Naive B cell (primary cell): ENCODE measurements at regions not wholly inside any gene's neighbourhood (a gene's known extent, or its start where the extent isn't known, plus 50 kb on each side); places are given as distances from the start of the nearest gene placed in this dataset.

Experiments used
- ATAC-seq, 2 donors: fragments of 150-1000 bp; cut with Tn5 transposase; 2 replicates each; pipeline ENCODE4 v1.10.0; 2021; ENCODE audit warnings: low read depth in 2 of 2, mild to moderate bottlenecking in 2 of 2, moderate library complexity in 2 of 2
- DNase-seq: peaks from one replicate; pipeline ENCODE4 v3.0.0; 2022
- H3K27ac Mint-ChIP-seq, 6 donors: one replicate each; pipeline ENCODE4 v1.8.0; 2020 to 2022; ENCODE audit warnings: mild to moderate bottlenecking in 6 of 6, mixed read lengths in 6 of 6, moderate library complexity in 5 of 6, inconsistent platforms in 2 of 6
- H3K27me3 Mint-ChIP-seq, 3 donors: one replicate each; pipeline ENCODE4 v1.8.0; 2021 to 2022; ENCODE audit warnings: mixed read lengths in 3 of 3, mild to moderate bottlenecking in 1 of 3
- H3K36me3 Mint-ChIP-seq, 2 donors: one replicate each; pipeline ENCODE4 v1.8.0; 2020 to 2022; ENCODE audit warnings: mixed read lengths in 2 of 2, inconsistent platforms in 1 of 2, mild to moderate bottlenecking in 1 of 2
- H3K4me1 Mint-ChIP-seq, 3 donors: one replicate each; pipeline ENCODE4 v1.8.0; 2020 to 2022; ENCODE audit warnings: mixed read lengths in 3 of 3, inconsistent platforms in 1 of 3, mild to moderate bottlenecking in 1 of 3, moderate library complexity in 1 of 3
- H3K4me3 Mint-ChIP-seq, 8 donors: one replicate each; pipeline ENCODE4 v1.8.0; 2020 to 2022; ENCODE audit warnings: mild to moderate bottlenecking in 8 of 8, mixed read lengths in 8 of 8, moderate library complexity in 8 of 8, inconsistent platforms in 2 of 8
- H3K9me3 Mint-ChIP-seq, 7 donors: one replicate each; pipeline ENCODE4 v1.8.0; 2020 to 2022; ENCODE audit warnings: mixed read lengths in 7 of 7, mild to moderate bottlenecking in 5 of 7, inconsistent platforms in 2 of 7, moderate library complexity in 1 of 7

DNA sequence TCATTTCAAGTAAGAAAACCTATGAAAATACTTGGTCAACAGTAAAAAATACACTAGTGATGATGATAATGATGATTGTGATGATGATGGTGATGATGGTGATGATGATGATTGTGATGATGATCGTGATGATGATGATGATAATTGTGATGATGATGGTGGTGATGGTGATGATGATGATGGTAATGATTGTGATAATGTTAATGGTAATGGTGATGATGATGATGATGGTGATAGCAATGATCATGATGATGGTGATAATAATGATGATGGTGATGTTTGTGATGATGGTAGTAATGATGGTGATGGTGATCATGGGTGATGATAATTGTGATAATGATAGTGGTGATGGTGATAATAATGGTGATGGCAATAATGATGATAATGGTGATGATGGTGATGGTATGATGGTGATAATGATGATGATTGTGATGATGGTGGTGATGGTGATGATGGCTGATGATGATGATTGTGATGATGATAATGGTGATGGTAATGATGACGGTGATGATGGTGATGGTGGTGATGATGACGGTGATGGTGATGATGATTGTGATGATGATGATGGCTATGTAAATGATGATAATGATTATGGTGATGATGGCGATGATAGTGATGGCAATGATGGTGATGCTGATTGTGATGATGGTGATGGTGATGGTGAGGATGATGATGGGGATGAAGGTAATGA, 62.1 kb downstream of the VCX3A start:
- ATAC-seq (no peak), DNase-seq (no peak)
- H3K4me1 Mint-ChIP-seq, result no peaks in the 10 kb centered on the region
- H3K36me3 Mint-ChIP-seq, result no peaks in the 10 kb centered on the region
- no peak overlapping the region for H3K27ac Mint-ChIP-seq
- H3K4me3 Mint-ChIP-seq, result no peak overlapping the region
- peaks cover 0 to 3% (median 0%) of the 10 kb centered on the region in 7 donors for H3K9me3 Mint-ChIP-seq
- no peaks in the 10 kb centered on the region for H3K27me3 Mint-ChIP-seq

DNA sequence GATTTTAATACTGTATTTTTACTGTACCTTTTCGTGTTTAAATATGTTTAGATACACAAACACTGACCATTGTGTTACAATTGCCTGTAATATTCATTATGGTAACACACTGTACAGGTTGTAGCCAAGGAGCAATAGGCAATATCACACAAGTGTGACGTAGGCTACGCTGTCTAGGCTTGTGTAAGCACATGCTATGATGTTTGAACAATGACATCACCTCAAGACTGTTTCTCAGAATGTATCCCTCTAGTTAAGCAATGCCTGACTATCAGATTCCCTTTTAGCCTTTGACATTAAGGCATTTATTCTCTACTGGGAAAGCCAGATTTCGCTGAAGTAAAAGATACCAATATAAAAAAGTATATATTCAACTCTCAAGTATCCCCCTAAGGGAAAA, 66.2 kb downstream of the VCX3A start:
- no peak for DNase-seq
- no peak for ATAC-seq
- H3K4me3 Mint-ChIP-seq, result no peak overlapping the region
- no peak overlapping the region for H3K27ac Mint-ChIP-seq
- H3K4me1 Mint-ChIP-seq, result no peaks in the 10 kb centered on the region
- peaks cover 0 to 5% (median 0%) of the 10 kb centered on the region in 7 donors for H3K9me3 Mint-ChIP-seq
- no peaks in the 10 kb centered on the region for H3K36me3 Mint-ChIP-seq
- no peaks in the 10 kb centered on the region for H3K27me3 Mint-ChIP-seq

GRCh38 chrX:6465756-6466155, 69.2 kb downstream of the VCX3A start:
- no peaks in the 10 kb centered on the region for H3K4me1 Mint-ChIP-seq

DNA sequence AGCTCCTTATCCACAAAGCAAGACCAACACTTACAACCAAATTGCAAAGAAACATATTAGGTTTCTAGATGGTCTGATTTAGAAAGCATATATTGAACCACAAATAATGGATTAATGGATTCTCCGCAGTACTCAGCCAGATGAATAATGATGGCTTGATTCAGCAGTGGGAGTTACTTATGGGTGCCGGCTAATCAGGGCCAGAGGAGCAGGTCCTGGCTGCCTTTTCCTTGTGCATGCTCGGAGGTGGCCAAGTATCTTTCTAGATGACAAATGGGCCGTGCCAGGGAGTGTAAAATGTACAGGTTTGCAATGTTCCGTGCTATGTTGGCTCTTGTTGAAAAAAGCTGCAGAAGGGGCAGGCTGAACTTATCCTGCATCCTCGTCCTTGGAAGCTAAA, 70.2 kb downstream of the VCX3A start:
- no peak for ATAC-seq
- H3K27me3 Mint-ChIP-seq, result no peaks in the 10 kb centered on the region
- H3K4me3 Mint-ChIP-seq, result no peak overlapping the region
- H3K9me3 Mint-ChIP-seq, result peaks cover 0 to 5% (median 0%) of the 10 kb centered on the region in 7 donors
- H3K27ac Mint-ChIP-seq, result no peak overlapping the region
- DNase-seq, result no peak
- no peaks in the 10 kb centered on the region for H3K4me1 Mint-ChIP-seq
- no peaks in the 10 kb centered on the region for H3K36me3 Mint-ChIP-seq

More at GRCh38 chrX:6465756-6466155, 69.2 kb downstream of the VCX3A start:
- ATAC-seq (no peak), DNase-seq (no peak)
- Mint-ChIP-seq H3K4me3 (no peak overlapping the region), H3K27me3 (no peaks in the 10 kb centered on the region), H3K27ac (no peak overlapping the region), H3K9me3 (peaks cover 0 to 5% (median 0%) of the 10 kb centered on the region in 7 donors), H3K36me3 (no peaks in the 10 kb centered on the region)

DNA sequence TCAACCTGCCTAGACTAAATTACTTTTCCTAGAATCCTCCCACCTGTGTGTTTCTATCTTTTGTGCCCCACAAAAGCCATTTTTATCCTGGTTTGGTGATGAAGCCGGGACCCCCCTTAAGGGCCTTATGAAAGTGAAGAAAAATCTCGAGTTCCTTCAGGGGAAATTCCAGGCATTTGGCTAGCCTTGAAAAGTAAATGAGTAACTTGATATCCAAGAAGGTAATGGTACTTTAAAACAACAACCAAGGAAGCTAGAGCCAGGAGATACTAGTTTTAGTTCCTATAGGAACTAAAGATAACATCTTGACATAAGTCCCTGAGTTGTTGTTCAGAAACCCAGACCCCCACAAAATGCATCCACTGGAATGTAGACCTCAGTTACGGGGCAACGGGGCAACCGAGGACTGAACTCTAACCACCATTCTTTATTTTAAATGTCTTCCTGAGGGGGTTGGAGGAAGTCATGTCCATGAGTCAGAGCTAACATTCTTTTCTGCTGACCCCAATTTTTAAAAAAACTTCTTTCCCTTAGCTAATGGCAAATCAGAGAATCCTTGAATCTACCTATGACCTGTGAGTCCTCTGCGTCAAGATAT, 73.9 kb downstream of the VCX3A start:
- ATAC-seq, result no peak
- Mint-ChIP-seq H3K27me3 (no peaks in the 10 kb centered on the region), H3K4me1 (no peaks in the 10 kb centered on the region), H3K9me3 (peaks cover 0 to 11% (median 4%) of the 10 kb centered on the region in 7 donors), H3K27ac (no peak overlapping the region), H3K4me3 (no peak overlapping the region), H3K36me3 (no peaks in the 10 kb centered on the region)
- no peak for DNase-seq

DNA sequence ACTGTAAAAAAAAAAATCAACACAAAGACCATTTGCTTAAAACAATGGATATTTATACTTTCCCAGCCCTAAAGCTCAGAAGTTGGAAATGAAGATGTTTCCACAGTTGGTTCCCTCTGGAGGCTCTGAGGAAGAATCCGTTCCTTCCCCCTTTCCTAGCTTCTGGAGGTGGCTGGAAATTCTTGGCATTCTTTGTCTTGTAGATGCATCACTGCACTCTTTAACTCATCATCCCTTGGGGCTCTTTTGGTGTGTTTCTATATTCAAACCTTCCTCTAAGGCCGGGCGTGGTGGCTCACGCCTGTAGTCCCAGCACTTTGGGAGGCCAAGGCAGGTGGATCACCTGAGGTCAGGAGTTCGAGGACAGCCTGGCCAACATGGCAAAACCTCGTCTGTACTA, 78.7 kb downstream of the VCX3A start:
- no peak for ATAC-seq
- no peak for DNase-seq
- peaks cover 0 to 9% (median 5%) of the 10 kb centered on the region in 7 donors for H3K9me3 Mint-ChIP-seq
- H3K4me3 Mint-ChIP-seq, result no peak overlapping the region
- H3K27me3 Mint-ChIP-seq, result no peaks in the 10 kb centered on the region
- no peaks in the 10 kb centered on the region for H3K4me1 Mint-ChIP-seq
- H3K36me3 Mint-ChIP-seq, result no peaks in the 10 kb centered on the region
- peak overlapping the region in 1 of 6 donors; percentile 81 for H3K27ac Mint-ChIP-seq

DNA sequence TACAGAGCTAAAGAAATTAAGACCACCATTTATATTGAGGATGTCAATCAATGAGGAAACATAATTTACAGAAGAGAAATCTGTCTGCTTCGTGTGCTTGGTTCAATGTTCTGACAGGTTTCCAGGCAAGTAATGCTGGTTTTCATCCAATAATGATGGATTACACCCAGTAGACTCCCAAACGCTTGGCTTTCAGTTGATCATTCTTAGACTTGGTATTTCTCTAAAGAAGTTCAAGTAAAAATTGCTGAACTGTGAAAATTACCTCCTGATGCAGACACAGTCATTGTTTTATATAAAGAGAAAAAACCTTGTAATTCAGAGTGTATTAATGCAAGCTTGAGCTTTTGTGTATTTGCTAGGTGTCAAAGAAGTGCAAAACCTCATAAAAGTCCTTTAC, 85.0 kb downstream of the VCX3A start:
- peaks cover 0 to 5% (median 0%) of the 10 kb centered on the region in 7 donors for H3K9me3 Mint-ChIP-seq
- no peaks in the 10 kb centered on the region for H3K27me3 Mint-ChIP-seq
- no peak overlapping the region for H3K4me3 Mint-ChIP-seq
- H3K27ac Mint-ChIP-seq, result no peak overlapping the region
- ATAC-seq, result no peak
- no peaks in the 10 kb centered on the region for H3K36me3 Mint-ChIP-seq
- DNase-seq, result no peak
- H3K4me1 Mint-ChIP-seq, result no peaks in the 10 kb centered on the region

- no peak for ATAC-seq
- no peak overlapping the region for H3K4me3 Mint-ChIP-seq
- DNase-seq, result no peak
- no peaks in the 10 kb centered on the region for H3K4me1 Mint-ChIP-seq
- no peaks in the 10 kb centered on the region for H3K36me3 Mint-ChIP-seq
- no peaks in the 10 kb centered on the region for H3K27me3 Mint-ChIP-seq
- H3K9me3 Mint-ChIP-seq, result peaks cover 0 to 7% (median 0%) of the 10 kb centered on the region in 7 donors
- H3K27ac Mint-ChIP-seq, result no peak overlapping the region
These were observed 86.9 kb downstream of the VCX3A start for GRCh38 chrX:6448003-6448402.

- ATAC-seq (no peak), DNase-seq (no peak)
- no peak overlapping the region for H3K27ac Mint-ChIP-seq
- peaks cover 0 to 8% (median 0%) of the 10 kb centered on the region in 7 donors for H3K9me3 Mint-ChIP-seq
- no peaks in the 10 kb centered on the region for H3K4me1 Mint-ChIP-seq
- H3K27me3 Mint-ChIP-seq, result no peaks in the 10 kb centered on the region
- H3K36me3 Mint-ChIP-seq, result no peaks in the 10 kb centered on the region
- no peak overlapping the region for H3K4me3 Mint-ChIP-seq
These were observed 88.3 kb downstream of the VCX3A start for GRCh38 chrX:6446582-6446981.

GRCh38 chrX:6440648-6441047, 94.3 kb downstream of the VCX3A start:
- peaks cover 0 to 5% (median 1%) of the 10 kb centered on the region in 7 donors for H3K9me3 Mint-ChIP-seq
- no peak for DNase-seq
- no peaks in the 10 kb centered on the region for H3K36me3 Mint-ChIP-seq
- no peak overlapping the region for H3K4me3 Mint-ChIP-seq
- H3K4me1 Mint-ChIP-seq, result no peaks in the 10 kb centered on the region
- peaks cover 0 to 6% (median 0%) of the 10 kb centered on the region in 3 donors for H3K27me3 Mint-ChIP-seq
- no peak overlapping the region for H3K27ac Mint-ChIP-seq
- ATAC-seq, result no peak

DNA sequence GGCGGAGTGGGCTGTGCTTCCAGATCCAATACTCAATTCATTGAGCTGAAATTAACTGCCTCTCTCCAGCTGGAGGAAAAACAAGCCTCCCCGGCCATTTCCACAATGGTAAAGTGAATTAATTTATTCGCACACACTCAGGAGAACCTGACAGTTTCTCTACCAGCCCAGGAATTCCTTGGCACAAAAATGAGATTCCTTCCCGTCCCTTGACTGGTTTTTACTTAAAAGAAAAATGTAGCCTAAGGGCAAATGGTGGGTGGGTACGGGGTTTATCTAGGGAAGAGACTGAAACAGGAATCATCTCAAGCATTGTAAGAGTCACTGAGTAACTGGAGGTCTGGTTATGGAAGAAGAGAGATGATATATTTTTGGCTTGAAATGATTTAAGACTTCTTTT, 102.7 kb downstream of the VCX3A start:
- DNase-seq (no peak), ATAC-seq (no peak)
- H3K4me1 Mint-ChIP-seq, result no peaks in the 10 kb centered on the region
- peaks cover 0 to 12% (median 0%) of the 10 kb centered on the region in 3 donors for H3K27me3 Mint-ChIP-seq
- H3K4me3 Mint-ChIP-seq, result no peak overlapping the region
- H3K27ac Mint-ChIP-seq, result no peak overlapping the region
- H3K36me3 Mint-ChIP-seq, result no peaks in the 10 kb centered on the region
- H3K9me3 Mint-ChIP-seq, result peaks cover 0 to 4% (median 0%) of the 10 kb centered on the region in 7 donors

- no peak overlapping the region for H3K27ac Mint-ChIP-seq
- no peaks in the 10 kb centered on the region for H3K4me1 Mint-ChIP-seq
- H3K9me3 Mint-ChIP-seq, result peaks cover 0 to 5% (median 0%) of the 10 kb centered on the region in 7 donors
- ATAC-seq (no peak), DNase-seq (no peak)
- H3K36me3 Mint-ChIP-seq, result no peaks in the 10 kb centered on the region
- H3K4me3 Mint-ChIP-seq, result no peak overlapping the region
- no peaks in the 10 kb centered on the region for H3K27me3 Mint-ChIP-seq
These were observed 127.4 kb downstream of the VCX3A start for GRCh38 chrX:6407542-6407941.

GRCh38 chrX:6386837-6387236, 148.1 kb downstream of the VCX3A start:
- no peak overlapping the region for H3K27ac Mint-ChIP-seq
- peaks cover 0 to 5% (median 0%) of the 10 kb centered on the region in 7 donors for H3K9me3 Mint-ChIP-seq
- ATAC-seq (no peak), DNase-seq (no peak)
- no peaks in the 10 kb centered on the region for H3K27me3 Mint-ChIP-seq
- no peak overlapping the region for H3K4me3 Mint-ChIP-seq
- H3K36me3 Mint-ChIP-seq, result no peaks in the 10 kb centered on the region
- no peaks in the 10 kb centered on the region for H3K4me1 Mint-ChIP-seq

GRCh38 chrX:6384921-6385320, 150.0 kb downstream of the VCX3A start:
- no peaks in the 10 kb centered on the region for H3K36me3 Mint-ChIP-seq
- H3K9me3 Mint-ChIP-seq, result peaks cover 0 to 9% (median 0%) of the 10 kb centered on the region in 7 donors
- no peak overlapping the region for H3K27ac Mint-ChIP-seq
- H3K27me3 Mint-ChIP-seq, result no peaks in the 10 kb centered on the region
- DNase-seq (no peak), ATAC-seq (no peak)
- H3K4me3 Mint-ChIP-seq, result no peak overlapping the region
- no peaks in the 10 kb centered on the region for H3K4me1 Mint-ChIP-seq
